22Rv1 (cell line): ENCODE measurements at regions not wholly inside any gene's neighbourhood (a gene's known extent, or its start where the extent isn't known, plus 50 kb on each side); places are given as distances from the start of the nearest gene placed in this dataset.

Source experiments
- H3K27ac ChIP-seq: fragments of 450-650 bp; 2 replicates; pipeline ENCODE4 v1.5.1; 2017
- ZFX ChIP-seq: fragments of 450-650 bp; IDR thresholded peaks from 2 replicates; pipeline ENCODE4 v1.6.1; 2017; ENCODE audit warnings: antibody characterized with exemption, borderline replicate concordance
- TF ChIP-seq, protein P1 (sequence below): fragments of 450-650 bp; IDR thresholded peaks from 2 replicates; pipeline ENCODE4 v1.5.1; 2017; ENCODE audit warnings: mild to moderate bottlenecking

DNA sequence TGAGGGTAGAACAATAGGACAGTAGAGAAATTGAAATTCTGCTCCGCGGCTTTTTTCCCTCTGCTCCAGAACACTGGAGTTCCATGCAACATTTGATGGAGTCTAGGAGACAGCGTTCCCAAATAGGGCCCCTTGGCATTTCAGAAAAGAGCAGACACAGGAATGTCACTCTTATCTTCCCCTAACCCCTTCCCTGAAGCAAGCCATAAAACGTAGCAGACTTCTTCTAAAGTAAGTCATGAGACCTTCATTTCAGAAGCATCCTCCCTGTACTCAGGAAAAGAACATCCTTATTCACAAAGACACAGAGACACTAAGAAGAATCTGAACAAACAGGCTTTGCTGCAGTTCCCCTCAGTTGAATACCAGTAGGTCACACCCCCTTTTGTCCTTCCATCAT lies 296.1 kb upstream of the SOX9 start:
- TF ChIP-seq, protein P1, sequence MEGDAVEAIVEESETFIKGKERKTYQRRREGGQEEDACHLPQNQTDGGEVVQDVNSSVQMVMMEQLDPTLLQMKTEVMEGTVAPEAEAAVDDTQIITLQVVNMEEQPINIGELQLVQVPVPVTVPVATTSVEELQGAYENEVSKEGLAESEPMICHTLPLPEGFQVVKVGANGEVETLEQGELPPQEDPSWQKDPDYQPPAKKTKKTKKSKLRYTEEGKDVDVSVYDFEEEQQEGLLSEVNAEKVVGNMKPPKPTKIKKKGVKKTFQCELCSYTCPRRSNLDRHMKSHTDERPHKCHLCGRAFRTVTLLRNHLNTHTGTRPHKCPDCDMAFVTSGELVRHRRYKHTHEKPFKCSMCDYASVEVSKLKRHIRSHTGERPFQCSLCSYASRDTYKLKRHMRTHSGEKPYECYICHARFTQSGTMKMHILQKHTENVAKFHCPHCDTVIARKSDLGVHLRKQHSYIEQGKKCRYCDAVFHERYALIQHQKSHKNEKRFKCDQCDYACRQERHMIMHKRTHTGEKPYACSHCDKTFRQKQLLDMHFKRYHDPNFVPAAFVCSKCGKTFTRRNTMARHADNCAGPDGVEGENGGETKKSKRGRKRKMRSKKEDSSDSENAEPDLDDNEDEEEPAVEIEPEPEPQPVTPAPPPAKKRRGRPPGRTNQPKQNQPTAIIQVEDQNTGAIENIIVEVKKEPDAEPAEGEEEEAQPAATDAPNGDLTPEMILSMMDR, result no peak
- H3K27ac ChIP-seq, result no peak overlapping the region

DNA sequence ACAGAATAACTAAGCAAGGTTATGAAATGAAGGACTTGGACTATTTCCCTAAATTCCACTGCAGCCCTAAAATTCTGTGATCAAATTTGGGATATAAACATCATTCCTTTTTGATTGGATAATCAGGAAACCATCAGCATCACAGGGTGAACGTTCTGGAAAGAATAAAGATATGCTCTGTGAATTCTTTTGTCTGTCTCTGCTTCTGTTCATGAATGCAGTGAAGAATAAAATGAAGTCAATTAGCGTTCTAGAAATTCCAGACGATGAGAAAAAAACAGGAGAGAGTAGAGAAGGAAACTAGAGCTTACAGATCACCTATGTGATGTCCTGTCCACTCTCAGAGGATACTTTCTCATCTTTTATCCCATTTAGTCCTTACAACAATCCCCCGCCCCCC lies 295.1 kb upstream of the SOX9 start:
- no peak overlapping the region for H3K27ac ChIP-seq
- TF ChIP-seq ZFX, result no peak
- TF ChIP-seq, protein P1, result no peak

DNA sequence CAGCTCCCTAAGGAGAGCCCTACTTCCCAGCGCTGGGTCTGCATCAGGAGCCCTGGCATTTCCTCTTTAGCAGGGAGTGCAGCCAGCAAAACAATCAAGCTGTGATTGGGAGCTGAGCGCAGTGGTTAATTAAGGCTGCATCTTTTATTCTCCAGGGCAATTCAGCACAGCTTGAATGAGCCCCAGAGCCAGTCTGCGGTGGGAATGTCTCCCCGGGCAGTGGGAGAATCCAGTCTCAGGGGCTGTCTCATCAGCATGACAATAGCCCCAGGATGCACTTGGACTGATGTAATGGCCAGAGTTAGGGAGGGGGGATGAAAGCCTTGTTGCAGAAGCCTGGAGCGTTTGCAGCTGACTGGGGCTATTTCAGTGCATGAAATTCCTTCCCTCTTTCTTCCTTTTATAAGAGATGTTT lies 292.6 kb upstream of the SOX9 start:
- no peak for TF ChIP-seq ZFX
- TF ChIP-seq, protein P1, result no peak
- H3K27ac ChIP-seq, result no peak overlapping the region

DNA sequence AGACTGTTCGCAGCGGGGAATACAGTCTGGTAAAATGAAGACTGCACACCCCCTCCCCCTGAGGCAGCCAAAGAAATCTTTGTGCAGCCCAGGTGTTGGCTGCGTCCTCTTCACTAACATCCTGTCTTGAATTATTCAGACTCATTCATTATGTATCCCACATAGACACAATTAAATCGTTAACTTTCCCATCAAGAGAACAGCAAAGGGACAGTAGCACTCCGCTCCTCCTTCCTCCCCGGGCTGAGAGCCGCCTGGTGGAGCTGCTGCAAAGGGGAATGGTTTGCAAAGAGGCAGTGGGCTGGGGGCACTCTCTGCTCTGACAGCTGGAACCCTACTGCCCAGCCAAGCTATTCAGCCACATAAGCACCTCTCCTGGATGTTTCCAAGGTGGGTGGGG lies 290.0 kb upstream of the SOX9 start:
- no peak for TF ChIP-seq ZFX
- TF ChIP-seq, protein P1, result no peak

DNA sequence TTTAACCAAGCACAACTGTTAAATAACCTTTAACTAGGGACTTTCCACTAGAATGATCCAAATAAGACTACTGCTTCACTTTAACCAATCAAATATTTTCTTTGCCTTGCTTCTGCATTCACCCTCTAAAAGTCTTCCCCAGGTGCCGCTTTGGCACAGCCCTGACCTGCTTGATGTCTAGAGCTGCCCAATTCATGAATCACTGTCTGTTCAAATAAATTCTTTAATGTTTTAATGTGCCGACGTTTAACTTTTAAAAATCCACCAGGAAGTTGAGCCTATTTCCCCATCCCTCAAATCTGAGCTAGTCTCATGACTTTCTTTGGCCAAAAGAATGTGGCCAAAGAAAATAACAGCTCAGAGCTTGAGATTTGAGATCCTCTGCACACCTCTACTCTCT lies 277.8 kb upstream of the SOX9 start:
- H3K27ac ChIP-seq, result no peak overlapping the region
- TF ChIP-seq, protein P1, result no peak
- no peak for TF ChIP-seq ZFX

More for the DNA sequence above, 290.0 kb upstream of the SOX9 start:
- no peak overlapping the region for H3K27ac ChIP-seq

DNA sequence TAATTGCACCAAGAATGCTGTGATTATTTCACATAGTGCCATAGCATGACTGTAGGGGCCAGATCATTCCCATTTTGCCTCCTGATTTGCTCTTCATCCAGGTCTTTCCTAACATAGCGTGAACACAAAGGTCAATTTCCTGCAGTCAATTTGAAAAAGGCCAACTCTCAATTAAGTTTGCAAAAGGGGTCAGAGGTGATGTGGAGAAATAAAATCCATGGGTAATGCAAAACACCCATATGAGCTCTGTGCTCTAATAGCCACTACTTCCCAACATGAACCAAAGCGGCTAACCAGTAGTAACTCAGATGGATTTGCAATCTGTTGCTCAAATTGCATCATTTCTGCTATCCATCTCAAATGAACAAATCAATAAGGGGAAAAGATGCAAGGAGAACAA lies 275.5 kb upstream of the SOX9 start:
- TF ChIP-seq, protein P1, result no peak
- no peak for TF ChIP-seq ZFX

DNA sequence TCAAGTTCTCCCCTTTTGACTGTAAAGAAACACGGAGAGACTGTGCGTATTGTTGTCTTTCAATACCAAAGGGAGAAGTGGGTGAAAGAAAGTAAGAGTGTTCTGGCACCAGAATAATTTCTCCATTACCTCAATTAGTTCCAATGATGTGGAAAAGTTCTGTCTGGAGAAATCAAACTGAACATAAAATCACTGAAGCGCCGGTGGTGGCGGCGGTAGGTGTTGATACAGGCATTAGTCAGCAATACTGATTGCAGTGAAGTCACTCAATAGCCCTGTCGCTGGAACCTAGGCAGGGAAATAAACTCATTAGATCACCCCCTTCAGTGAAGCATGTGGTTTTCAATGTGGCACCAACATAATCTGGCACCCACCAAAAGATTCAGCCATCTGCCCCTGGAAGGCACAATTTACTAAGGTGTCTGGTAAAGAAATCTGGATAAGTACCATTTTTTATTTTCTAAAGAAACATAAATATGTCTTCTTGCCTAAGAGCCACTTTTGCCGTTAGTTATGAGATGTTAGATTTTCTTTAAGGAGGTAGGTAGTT lies 274.2 kb upstream of the SOX9 start:
- no peak overlapping the region for H3K27ac ChIP-seq
- no peak for TF ChIP-seq ZFX
- TF ChIP-seq, protein P1, result no peak

More for the DNA sequence above, 275.5 kb upstream of the SOX9 start:
- no peak overlapping the region for H3K27ac ChIP-seq
